MM.1S (cell line): ENCODE measurements at regions not wholly inside any gene's neighbourhood (a gene's known extent, or its start where the extent isn't known, plus 50 kb on each side); places are given as distances from the start of the nearest gene placed in this dataset.

ENCODE experiments used
- DNase-seq: peaks from one replicate; pipeline ENCODE4 v3.0.0-alpha.2; 2015
- H2AFZ ChIP-seq: fragments of 300-600 bp; sonication (generic); 2 replicates; pipeline ENCODE4 v1.6.0; 2016; ENCODE audit warnings: antibody characterized with exemption, low read length
- H3F3A ChIP-seq: fragments of 300-600 bp; sonication (generic); 2 replicates; pipeline ENCODE4 v1.6.1; 2016; ENCODE audit warnings: mild to moderate bottlenecking, antibody characterized with exemption, low read length, moderate library complexity, mixed read lengths; ENCODE audit not compliant: insufficient read depth
- H3K27ac ChIP-seq: fragments of 300-600 bp; sonication (generic); 2 replicates; pipeline ENCODE4 v1.5.1; 2016; ENCODE audit warnings: mild to moderate bottlenecking, low read length
- H3K27me3 ChIP-seq: fragments of 300-600 bp; sonication (generic); replicated peaks from 2 replicates; pipeline ENCODE4 v1.6.0; 2016; ENCODE audit warnings: low read length; ENCODE audit not compliant: insufficient read depth
- H3K36me3 ChIP-seq: fragments of 300-600 bp; sonication (generic); replicated peaks from 2 replicates; pipeline ENCODE4 v1.6.1; 2016; ENCODE audit warnings: mild to moderate bottlenecking, low read length, mixed read lengths; ENCODE audit not compliant: insufficient read depth
- H3K4me1 ChIP-seq: fragments of 300-600 bp; sonication (generic); 2 replicates; pipeline ENCODE4 v1.6.1; 2016; ENCODE audit warnings: low read length, mixed read lengths
- H3K4me2 ChIP-seq: fragments of 300-600 bp; sonication (generic); 2 replicates; pipeline ENCODE4 v1.6.0; 2016; ENCODE audit warnings: low read depth, low read length
- H3K4me3 ChIP-seq: fragments of 300-600 bp; sonication (generic); 2 replicates; pipeline ENCODE4 v1.5.1; 2016; ENCODE audit warnings: low read length, mixed read lengths
- H3K79me2 ChIP-seq: fragments of 300-600 bp; sonication (generic); 2 replicates; pipeline ENCODE4 v1.6.1; 2016; ENCODE audit warnings: mixed run types, low read length, mixed read lengths
- H3K9ac ChIP-seq: fragments of 300-600 bp; sonication (generic); 2 replicates; pipeline ENCODE4 v1.6.1; 2016; ENCODE audit warnings: low read length, mixed read lengths
- H3K9me2 ChIP-seq: fragments of 300-600 bp; sonication (generic); replicated peaks from 2 replicates; pipeline ENCODE4 v1.6.1; 2016; ENCODE audit warnings: mild to moderate bottlenecking, low read length, mixed read lengths; ENCODE audit not compliant: insufficient read depth
- H3K9me3 ChIP-seq: fragments of 300-600 bp; sonication (generic); replicated peaks from 2 replicates; pipeline ENCODE4 v1.6.1; 2016; ENCODE audit warnings: mild to moderate bottlenecking, low read length, mixed read lengths; ENCODE audit not compliant: insufficient read depth
- H4K20me1 ChIP-seq: fragments of 300-600 bp; sonication (generic); 2 replicates; pipeline ENCODE4 v1.6.1; 2016; ENCODE audit warnings: mild to moderate bottlenecking, low read length, moderate library complexity, mixed read lengths; ENCODE audit not compliant: insufficient read depth
- EZH2 ChIP-seq: fragments of 300-600 bp; sonication (generic); optimal IDR thresholded peaks from 2 replicates; pipeline ENCODE3; 2017; ENCODE audit warnings: low read depth, mild to moderate bottlenecking, antibody characterized with exemption, low read length, mixed read lengths
- EZH2phosphoT487 ChIP-seq: fragments of 300-600 bp; sonication (generic); IDR thresholded peaks from 2 replicates; pipeline ENCODE4 v1.6.1; 2018; ENCODE audit warnings: antibody characterized with exemption, low read length
- TF ChIP-seq, protein P1 (sequence below): fragments of 300-600 bp; sonication (generic); IDR thresholded peaks from 2 replicates; pipeline ENCODE4 v1.5.1; 2016; ENCODE audit warnings: antibody characterized with exemption, low read length, mixed read lengths

DNA sequence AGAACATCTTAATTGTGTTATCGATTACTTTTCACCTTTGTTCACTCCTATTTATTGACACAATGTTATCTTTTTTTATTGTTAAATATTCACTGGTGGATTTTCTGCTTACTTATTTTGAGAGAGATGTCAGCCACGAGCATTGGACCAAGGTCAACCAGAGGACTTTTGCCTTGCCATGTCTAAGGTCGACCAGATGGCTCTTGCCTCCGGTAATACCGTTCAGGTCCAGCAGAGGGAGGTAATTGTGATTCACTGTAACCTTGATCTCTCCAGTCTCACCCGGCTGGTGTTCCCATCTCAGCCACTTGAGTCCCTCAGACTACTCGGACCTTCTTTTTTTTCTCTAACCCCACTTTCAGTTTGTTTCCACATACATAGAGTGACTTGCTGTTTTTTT, 1438.1 kb downstream of the UQCRFS1 start:
- no peaks in the 10 kb centered on the region for H3K79me2 ChIP-seq
- no peak for TF ChIP-seq EZH2phosphoT487
- TF ChIP-seq, protein P1, sequence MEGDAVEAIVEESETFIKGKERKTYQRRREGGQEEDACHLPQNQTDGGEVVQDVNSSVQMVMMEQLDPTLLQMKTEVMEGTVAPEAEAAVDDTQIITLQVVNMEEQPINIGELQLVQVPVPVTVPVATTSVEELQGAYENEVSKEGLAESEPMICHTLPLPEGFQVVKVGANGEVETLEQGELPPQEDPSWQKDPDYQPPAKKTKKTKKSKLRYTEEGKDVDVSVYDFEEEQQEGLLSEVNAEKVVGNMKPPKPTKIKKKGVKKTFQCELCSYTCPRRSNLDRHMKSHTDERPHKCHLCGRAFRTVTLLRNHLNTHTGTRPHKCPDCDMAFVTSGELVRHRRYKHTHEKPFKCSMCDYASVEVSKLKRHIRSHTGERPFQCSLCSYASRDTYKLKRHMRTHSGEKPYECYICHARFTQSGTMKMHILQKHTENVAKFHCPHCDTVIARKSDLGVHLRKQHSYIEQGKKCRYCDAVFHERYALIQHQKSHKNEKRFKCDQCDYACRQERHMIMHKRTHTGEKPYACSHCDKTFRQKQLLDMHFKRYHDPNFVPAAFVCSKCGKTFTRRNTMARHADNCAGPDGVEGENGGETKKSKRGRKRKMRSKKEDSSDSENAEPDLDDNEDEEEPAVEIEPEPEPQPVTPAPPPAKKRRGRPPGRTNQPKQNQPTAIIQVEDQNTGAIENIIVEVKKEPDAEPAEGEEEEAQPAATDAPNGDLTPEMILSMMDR: peak; percentile 43
- DNase-seq: peak; percentile 45
- no peak overlapping the region for H3K27ac ChIP-seq
- H3K4me3 ChIP-seq: no peak overlapping the region
- no peaks in the 10 kb centered on the region for H3K4me1 ChIP-seq
- H3F3A ChIP-seq: no peaks in the 10 kb centered on the region
- H4K20me1 ChIP-seq: no peaks in the 10 kb centered on the region
- H3K27me3 ChIP-seq: no peaks in the 10 kb centered on the region
- H3K9me3 ChIP-seq: no peaks in the 10 kb centered on the region
- H3K4me2 ChIP-seq: no peak overlapping the region
- H2AFZ ChIP-seq: no peak overlapping the region
- H3K36me3 ChIP-seq: no peaks in the 10 kb centered on the region
- no peak overlapping the region for H3K9ac ChIP-seq
- no peaks in the 10 kb centered on the region for H3K9me2 ChIP-seq

DNA sequence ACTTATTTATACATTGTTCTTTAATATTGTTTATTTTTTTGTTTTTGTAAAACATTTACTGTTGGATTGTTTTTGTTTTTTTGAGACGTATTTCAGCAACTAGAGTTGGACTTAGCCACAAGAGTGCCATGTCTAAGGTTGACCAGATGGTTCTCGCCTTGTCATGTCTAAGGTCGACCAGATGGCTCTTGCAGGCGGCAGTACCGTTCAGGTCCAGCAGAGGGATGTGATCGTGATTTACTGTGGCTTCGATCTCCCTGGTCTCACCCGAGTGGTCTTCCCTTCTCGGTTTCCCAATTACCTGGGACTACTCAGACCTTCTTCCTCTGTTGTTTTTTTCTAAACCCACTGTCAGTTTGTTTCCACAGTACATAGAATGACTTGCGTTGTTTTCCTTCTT, 1438.6 kb downstream of the UQCRFS1 start:
- Histone ChIP-seq H3K4me1 (no peaks in the 10 kb centered on the region), H4K20me1 (no peaks in the 10 kb centered on the region), H3K27me3 (no peaks in the 10 kb centered on the region), H3K9me3 (no peaks in the 10 kb centered on the region), H2AFZ (no peak overlapping the region), H3F3A (no peaks in the 10 kb centered on the region), H3K79me2 (no peaks in the 10 kb centered on the region), H3K9ac (no peak overlapping the region), H3K9me2 (no peaks in the 10 kb centered on the region), H3K4me2 (no peak overlapping the region), H3K4me3 (no peak overlapping the region), H3K36me3 (no peaks in the 10 kb centered on the region), H3K27ac (no peak overlapping the region)
- no peak for DNase-seq
- TF ChIP-seq EZH2phosphoT487 (no peak), EZH2 (no peak)
- TF ChIP-seq, protein P1: no peak

DNA sequence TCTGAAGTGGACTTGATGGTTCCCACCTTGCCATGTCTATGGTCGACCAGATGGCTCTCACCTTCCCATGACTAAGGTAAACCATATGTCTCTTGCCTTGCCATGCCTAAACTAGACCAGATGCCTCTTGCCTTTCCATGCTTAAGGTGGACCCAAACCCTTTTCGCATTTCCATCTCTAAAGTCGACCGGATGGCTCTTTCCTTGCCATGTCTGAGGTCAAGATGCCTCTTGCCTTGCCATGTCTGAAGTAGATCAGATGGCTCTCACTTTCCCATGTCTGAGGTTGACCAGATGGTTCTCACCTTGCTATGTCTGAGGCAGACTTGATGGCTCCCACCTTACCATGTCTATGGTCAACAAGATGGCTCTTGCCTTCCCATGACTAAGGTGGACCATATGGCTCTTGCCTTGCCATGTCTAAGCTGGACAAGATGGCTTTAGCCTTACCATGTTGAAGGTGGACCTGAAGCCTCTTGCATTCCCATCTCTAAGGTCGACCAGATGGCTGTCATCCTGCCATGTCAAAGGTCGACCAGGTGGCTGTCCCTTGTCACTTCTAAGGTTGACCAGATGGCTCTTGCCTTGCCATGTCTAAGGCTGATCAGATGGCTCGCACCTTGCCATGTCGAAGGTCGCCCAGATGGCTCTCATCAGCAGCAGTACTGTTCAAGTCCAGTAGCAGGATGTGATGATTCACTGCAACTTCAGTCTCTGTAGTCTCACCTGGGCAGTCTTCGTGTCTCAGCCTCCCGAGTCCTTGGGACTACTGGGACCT, 1439.4 kb downstream of the UQCRFS1 start:
- H3K27ac ChIP-seq: no peak overlapping the region
- H3K9ac ChIP-seq: no peak overlapping the region
- no peak overlapping the region for H3K4me2 ChIP-seq
- no peak for DNase-seq
- no peaks in the 10 kb centered on the region for H3K9me3 ChIP-seq
- H2AFZ ChIP-seq: no peak overlapping the region
- no peaks in the 10 kb centered on the region for H3F3A ChIP-seq
- H3K79me2 ChIP-seq: no peaks in the 10 kb centered on the region
- no peaks in the 10 kb centered on the region for H3K4me1 ChIP-seq
- no peaks in the 10 kb centered on the region for H3K27me3 ChIP-seq
- TF ChIP-seq EZH2: no peak
- no peaks in the 10 kb centered on the region for H4K20me1 ChIP-seq
- H3K9me2 ChIP-seq: no peaks in the 10 kb centered on the region
- no peaks in the 10 kb centered on the region for H3K36me3 ChIP-seq
- H3K4me3 ChIP-seq: no peak overlapping the region

DNA sequence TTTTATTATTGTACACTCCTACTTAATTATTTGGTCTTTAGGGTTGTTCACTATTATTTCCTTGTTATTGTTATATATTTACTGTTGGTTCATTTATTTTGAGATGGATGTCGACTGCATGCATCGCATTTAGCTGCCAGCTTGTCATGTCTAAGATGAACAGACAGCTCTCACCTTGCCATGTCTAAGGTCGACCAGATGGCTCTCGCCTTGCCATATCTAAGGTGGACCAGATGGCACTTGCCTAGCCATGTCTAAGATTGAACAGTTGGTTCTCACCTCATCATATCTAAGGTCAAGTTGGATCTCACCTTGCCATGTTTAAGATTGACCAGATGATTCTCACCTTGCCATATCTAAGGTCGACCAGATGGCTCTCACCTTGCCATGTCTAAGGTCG, 1440.9 kb downstream of the UQCRFS1 start:
- Histone ChIP-seq H2AFZ (no peak overlapping the region), H3K36me3 (no peaks in the 10 kb centered on the region), H3K4me1 (no peaks in the 10 kb centered on the region), H3K27ac (no peak overlapping the region), H3K4me2 (no peak overlapping the region), H3K27me3 (no peaks in the 10 kb centered on the region), H3K9me2 (no peaks in the 10 kb centered on the region), H3F3A (no peaks in the 10 kb centered on the region), H4K20me1 (no peaks in the 10 kb centered on the region), H3K79me2 (no peaks in the 10 kb centered on the region), H3K4me3 (no peak overlapping the region), H3K9ac (no peak overlapping the region), H3K9me3 (no peaks in the 10 kb centered on the region)
- no peak for TF ChIP-seq EZH2phosphoT487
- no peak for TF ChIP-seq EZH2
- TF ChIP-seq, protein P1: no peak
- DNase-seq: no peak
